Prostate gland (tissue), 2 donors: ENCODE measurements at regions not wholly inside any gene's neighbourhood (a gene's known extent, or its start where the extent isn't known, plus 50 kb on each side); places are given as distances from the start of the nearest gene placed in this dataset.

Source experiments
- POLR2AphosphoS5 ChIP-seq: sonication (generic); formaldehyde crosslinking; IDR thresholded peaks from one replicate; pipeline ENCODE4 v1.6.1; 2017; ENCODE audit warnings: antibody characterized with exemption
- TF ChIP-seq, protein P1 (sequence below), 4 experiments: fragments of 200-600 bp in 2 of 4; fragments of 450-650 bp in 2 of 4; sonication (generic) in 2 of 4; IDR thresholded peaks; 1 replicate in 3 of 4; 2 replicates in 1 of 4; pipeline ENCODE4 v1.5.1; 2016 to 2019; ENCODE audit warnings: antibody characterized with exemption in 4 of 4, mild to moderate bottlenecking in 2 of 4, moderate library complexity in 2 of 4

DNA sequence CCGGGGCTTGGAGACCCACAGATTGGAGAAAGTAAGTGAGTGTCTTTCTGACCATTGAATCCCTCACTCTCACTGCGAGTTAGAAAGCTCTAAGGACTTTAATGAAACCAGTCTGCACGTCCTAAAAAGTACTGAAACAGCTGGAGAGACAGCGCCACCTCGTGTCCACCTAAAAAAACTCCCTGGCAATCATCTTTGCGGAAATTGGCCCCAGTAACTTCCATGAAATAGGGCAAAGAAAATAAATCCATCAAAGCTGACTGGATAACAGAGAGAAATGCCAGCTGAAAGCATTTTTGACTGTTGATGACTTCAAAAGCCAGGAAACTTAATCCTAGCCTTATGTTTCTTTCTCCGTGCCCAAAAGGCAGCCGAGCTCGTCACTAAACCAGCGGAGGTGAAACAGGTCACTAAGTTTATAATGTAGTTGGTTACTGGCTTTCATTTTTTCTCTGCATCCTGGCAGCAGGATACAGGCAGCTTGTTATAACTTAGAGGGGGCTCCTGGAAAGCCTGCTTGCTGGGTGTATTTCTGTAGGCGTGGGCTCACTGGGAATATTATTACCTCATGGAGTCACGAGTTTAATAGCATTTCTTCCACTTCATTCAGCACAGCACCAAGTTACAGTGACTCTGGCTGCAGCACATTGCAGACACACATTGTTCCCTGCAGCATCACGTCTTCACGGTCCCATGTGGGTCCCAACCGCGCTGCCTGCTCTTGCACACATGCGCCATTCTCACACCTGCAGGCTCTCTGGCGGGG, 266.5 kb downstream of the HRH4 start:
- TF ChIP-seq, protein P1, sequence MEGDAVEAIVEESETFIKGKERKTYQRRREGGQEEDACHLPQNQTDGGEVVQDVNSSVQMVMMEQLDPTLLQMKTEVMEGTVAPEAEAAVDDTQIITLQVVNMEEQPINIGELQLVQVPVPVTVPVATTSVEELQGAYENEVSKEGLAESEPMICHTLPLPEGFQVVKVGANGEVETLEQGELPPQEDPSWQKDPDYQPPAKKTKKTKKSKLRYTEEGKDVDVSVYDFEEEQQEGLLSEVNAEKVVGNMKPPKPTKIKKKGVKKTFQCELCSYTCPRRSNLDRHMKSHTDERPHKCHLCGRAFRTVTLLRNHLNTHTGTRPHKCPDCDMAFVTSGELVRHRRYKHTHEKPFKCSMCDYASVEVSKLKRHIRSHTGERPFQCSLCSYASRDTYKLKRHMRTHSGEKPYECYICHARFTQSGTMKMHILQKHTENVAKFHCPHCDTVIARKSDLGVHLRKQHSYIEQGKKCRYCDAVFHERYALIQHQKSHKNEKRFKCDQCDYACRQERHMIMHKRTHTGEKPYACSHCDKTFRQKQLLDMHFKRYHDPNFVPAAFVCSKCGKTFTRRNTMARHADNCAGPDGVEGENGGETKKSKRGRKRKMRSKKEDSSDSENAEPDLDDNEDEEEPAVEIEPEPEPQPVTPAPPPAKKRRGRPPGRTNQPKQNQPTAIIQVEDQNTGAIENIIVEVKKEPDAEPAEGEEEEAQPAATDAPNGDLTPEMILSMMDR (IDR thresholded peaks at IDR 0.05), result peak; percentile 55 to 82 (median 72)
- no peak for TF ChIP-seq POLR2AphosphoS5
